ENCODE measurements at regions not wholly inside any gene's neighbourhood (a gene's known extent, or its start where the extent isn't known, plus 50 kb on each side); places are given as distances from the start of the nearest gene placed in this dataset.
A peak's percentile ranks its signal among the peaks of the same experiment; 100 is the strongest.

- TF ChIP-seq CEBPB (IDR thresholded peaks at IDR 0.05; ENCODE audit: low read depth, low read length) (no peak), JUN (IDR thresholded peaks at IDR 0.05; ENCODE audit: low read depth, low read length) (no peak), SP1 (IDR thresholded peaks at IDR 0.05; ENCODE audit: low read depth, low read length) (no peak), RBBP5 (IDR thresholded peaks at IDR 0.05; ENCODE audit: borderline replicate concordance, low read depth, low read length) (no peak), GABPA (IDR thresholded peaks at IDR 0.05; ENCODE audit: borderline replicate concordance, insufficient read depth, low read length) (0 out of 2 replicates have a peak, but pooled peaks have one; percentile 41), RNF2 (IDR thresholded peaks at IDR 0.05; ENCODE audit: borderline replicate concordance, low read depth, low read length, missing control alignments, poor library complexity, severe bottlenecking) (no peak), TCF12 (IDR thresholded peaks at IDR 0.05; ENCODE audit: low read depth, low read length) (no peak), CBX5 (IDR thresholded peaks at IDR 0.05; ENCODE audit: low read depth, low read length) (no peak), YY1 (IDR thresholded peaks at IDR 0.05; ENCODE audit: low read depth, low read length) (no peak), CBX8 (IDR thresholded peaks at IDR 0.05; ENCODE audit: borderline replicate concordance, low read depth, low read length) (no peak), CHD1 (IDR thresholded peaks at IDR 0.05; ENCODE audit: low read depth, low read length) (no peak), EZH2 (IDR thresholded peaks at IDR 0.05; ENCODE audit: low read depth, low read length, severe bottlenecking) (no peak), BACH1 (IDR thresholded peaks at IDR 0.05; ENCODE audit: low read length) (no peak), SIN3A (conservative IDR thresholded peaks at IDR 0.05 in 1 of 2, IDR thresholded peaks at IDR 0.05 in 1 of 2; ENCODE audit: low read depth in 1 of 2, low read length in 2 of 2) (no peak), NRF1 (IDR thresholded peaks at IDR 0.05; ENCODE audit: low read depth, low read length) (no peak), SAP30 (IDR thresholded peaks at IDR 0.05; ENCODE audit: insufficient read depth, insufficient replicate concordance, low read length) (no peak), HDAC6 (IDR thresholded peaks at IDR 0.05; ENCODE audit: low read depth, low read length) (no peak), SP2 (IDR thresholded peaks at IDR 0.05; ENCODE audit: low read length) (no peak), ATF2 (IDR thresholded peaks at IDR 0.05; ENCODE audit: low read length) (no peak), SIX5 (IDR thresholded peaks at IDR 0.05; ENCODE audit: low read depth, low read length) (no peak), HDAC2 (IDR thresholded peaks at IDR 0.05; ENCODE audit: borderline replicate concordance in 1 of 2, low read depth in 2 of 2, low read length in 2 of 2) (peak; percentile 69 to 78; a peak in 1 of 4 replicates), KDM1A (IDR thresholded peaks at IDR 0.05; ENCODE audit: borderline replicate concordance, low read length) (no peak), ASH2L (IDR thresholded peaks at IDR 0.05; ENCODE audit: low read length) (peak; percentile 46)
Observed at GRCh38 chr6:160930547-160931377, 60.8 kb upstream of the MAP3K4 start (continued).
